ENCODE measurements at regions not wholly inside any gene's neighbourhood (a gene's known extent, or its start where the extent isn't known, plus 50 kb on each side); places are given as distances from the start of the nearest gene placed in this dataset.

- H3K27me3 ChIP-seq (ENCODE audit: control insufficient read depth in 1 of 2, insufficient read depth in 2 of 2, low read length in 2 of 2): peaks cover 0 to 1% of the 10 kb centered on the region in 2 experiments; a peak in 3 of 5 replicates
- no peaks in the 10 kb centered on the region for H3K79me2 ChIP-seq (ENCODE audit: insufficient read depth, low read length)
- peaks cover 20% of the 10 kb centered on the region for H3K4me1 ChIP-seq (ENCODE audit: insufficient read depth, low read length)
- in situ Hi-C loops (cut with HindIII; ENCODE audit: extremely low pct_ligation_motif_present, low pct_unique_long_range_greater_than_20kb) (loop anchor here (10.0 kb wide), 1 partner anchor 614 kb away; no protein-coding TSS in a partner anchor), intact Hi-C loops (cut with micrococcal nuclease; ENCODE audit: unreplicated experiment) (no loop called here)
- H3K9ac ChIP-seq (ENCODE audit: insufficient read depth, low read depth, low read length): no peak overlapping the region
- no peak overlapping the region for H3K27ac ChIP-seq (ENCODE audit: extremely low read length, insufficient read depth, low read length)
- no peaks in the 10 kb centered on the region for H3K36me3 ChIP-seq (replicated peaks in 1 of 2; ENCODE audit: control insufficient read depth in 1 of 2, insufficient read depth in 2 of 2, low read length in 2 of 2)
- H3K4me3 ChIP-seq (replicated peaks in 1 of 3; ENCODE audit: insufficient read depth in 1 of 3, low read depth in 2 of 3, low read length in 3 of 3): no peak overlapping the region
- ATAC-seq (no peak), FAIRE-seq (no peak), DNase-seq (ENCODE audit: low spot score) (no peak)
- no peaks in the 10 kb centered on the region for H4K20me1 ChIP-seq (ENCODE audit: insufficient read depth, low read length)
- no peak overlapping the region for H3K4me2 ChIP-seq (ENCODE audit: low read depth, low read length)
- no peak for TF ChIP-seq ATF1 (CRISPR knock-in tag; IDR thresholded peaks at IDR 0.05)
- no peak for TF ChIP-seq TCF12 (IDR thresholded peaks at IDR 0.05)
- TF ChIP-seq TCF12 (CRISPR knock-in tag; IDR thresholded peaks at IDR 0.05): no peak
- TF ChIP-seq ZKSCAN8 (CRISPR knock-in tag; IDR thresholded peaks at IDR 0.05; ENCODE audit: borderline replicate concordance): no peak
- no peak for TF ChIP-seq ZNF138 (CRISPR knock-in tag; IDR thresholded peaks at IDR 0.05; ENCODE audit: low read depth)
- TF ChIP-seq WIZ (CRISPR knock-in tag; IDR thresholded peaks at IDR 0.05): no peak
- no peak for TF ChIP-seq TCF7L2 (IDR thresholded peaks at IDR 0.05; ENCODE audit: low read depth, low read length)
- no peak for TF ChIP-seq HINFP (CRISPR knock-in tag; IDR thresholded peaks at IDR 0.05; ENCODE audit: low read depth)
- TF ChIP-seq BCLAF1 (IDR thresholded peaks at IDR 0.05): no peak
- no peak for TF ChIP-seq NR2C2 (CRISPR knock-in tag; IDR thresholded peaks at IDR 0.05; ENCODE audit: borderline replicate concordance)
- TF ChIP-seq CHD2 (IDR thresholded peaks at IDR 0.05; ENCODE audit: low read depth, low read length): no peak
- TF ChIP-seq YY1 (IDR thresholded peaks at IDR 0.05; ENCODE audit: insufficient read depth, insufficient replicate concordance, low read depth, low read length): no peak
- TF ChIP-seq SAFB2 (CRISPR knock-in tag; IDR thresholded peaks at IDR 0.05; ENCODE audit: borderline replicate concordance, low read depth): no peak
- no peak for TF ChIP-seq PTBP1 (IDR thresholded peaks at IDR 0.05; ENCODE audit: low read depth, low read length, poor library complexity, severe bottlenecking)
- no peak for TF ChIP-seq CENPBD1 (CRISPR knock-in tag; IDR thresholded peaks at IDR 0.05; ENCODE audit: borderline replicate concordance, low read depth)
- TF ChIP-seq ZNF775 (CRISPR knock-in tag; IDR thresholded peaks at IDR 0.05; ENCODE audit: borderline replicate concordance): no peak
- TF ChIP-seq HIC2 (CRISPR knock-in tag; IDR thresholded peaks at IDR 0.05; ENCODE audit: low read depth): no peak
- TF ChIP-seq ZSCAN12 (CRISPR knock-in tag; IDR thresholded peaks at IDR 0.05): no peak
- 23% methylated on average over 1 of the region's 1 CpG for WGBS (ENCODE audit: low lambda C conversion rate)
- BruUV-seq (replicated peaks): no TSS peak
- CTCF ChIA-PET (ENCODE audit: low intra/inter-chr PET ratio, low total read pairs): no interaction called here
- POLR2A ChIA-PET: no interaction called here
- no peaks in the 10 kb centered on the region for H3K9me3 ChIP-seq (ENCODE audit: low read length)
- H2AFZ ChIP-seq (ENCODE audit: low read length): no peak overlapping the region
These were observed 74.2 kb upstream of the L3MBTL4 start for GRCh38 chr18:6488956-6489355.
